BLaER1 (cell line): ENCODE measurements at regions not wholly inside any gene's neighbourhood (a gene's known extent, or its start where the extent isn't known, plus 50 kb on each side); places are given as distances from the start of the nearest gene placed in this dataset.

Experiments
- H3K27ac ChIP-seq: shearing (Covaris generic); formaldehyde crosslinking; 2 replicates; pipeline ENCODE4 v1.8.1; 2022
- H3K27me3 ChIP-seq: shearing (Covaris generic); formaldehyde crosslinking; 2 replicates; pipeline ENCODE4 v1.8.1; 2022
- H3K36me3 ChIP-seq: shearing (Covaris generic); formaldehyde crosslinking; 2 replicates; pipeline ENCODE4 v1.8.1; 2022
- H3K4me1 ChIP-seq: shearing (Covaris generic); formaldehyde crosslinking; 2 replicates; pipeline ENCODE4 v1.8.1; 2022
- H3K4me2 ChIP-seq: shearing (Covaris generic); formaldehyde crosslinking; 2 replicates; pipeline ENCODE4 v1.8.1; 2022
- H3K4me3 ChIP-seq: shearing (Covaris generic); formaldehyde crosslinking; 2 replicates; pipeline ENCODE4 v1.8.1; 2022
- H3K9ac ChIP-seq: shearing (Covaris generic); formaldehyde crosslinking; 2 replicates; pipeline ENCODE4 v1.8.1; 2022
- H3K9me3 ChIP-seq: shearing (Covaris generic); formaldehyde crosslinking; 2 replicates; pipeline ENCODE4 v1.8.1; 2022
- H4K20me1 ChIP-seq: shearing (Covaris generic); formaldehyde crosslinking; 2 replicates; pipeline ENCODE4 v1.8.1; 2022
- Cebpa-rat ChIP-seq: shearing (Covaris generic); IDR thresholded peaks from 2 replicates; pipeline ENCODE4 v1.8.1; 2022

- no peaks in the 10 kb centered on the region for H3K27me3 ChIP-seq
- TF ChIP-seq Cebpa-rat = no peak
- H3K27ac ChIP-seq = peak overlapping the region; percentile 78
- peaks cover 100% of the 10 kb centered on the region for H3K4me1 ChIP-seq
- peak overlapping the region; percentile 63 for H3K4me2 ChIP-seq
- no peaks in the 10 kb centered on the region; the same call in 1 of the 2 replicates for H3K9me3 ChIP-seq
- H4K20me1 ChIP-seq = no peaks in the 10 kb centered on the region
- no peak overlapping the region for H3K4me3 ChIP-seq
- H3K9ac ChIP-seq = peak overlapping the region; percentile 30; the same call in 1 of the 2 replicates
- no peaks in the 10 kb centered on the region for H3K36me3 ChIP-seq
Observed at GRCh38 chr3:31219131-31219843, 313.4 kb upstream of the STT3B start.

GRCh38 chr3:31220431-31220830 is 312.3 kb upstream of the STT3B start:
- no peak overlapping the region for H3K4me3 ChIP-seq
- TF ChIP-seq Cebpa-rat = no peak
- peak overlapping the region; percentile 63 for H3K4me2 ChIP-seq
- H3K27me3 ChIP-seq = no peaks in the 10 kb centered on the region
- H3K36me3 ChIP-seq = no peaks in the 10 kb centered on the region
- H3K9me3 ChIP-seq = no peaks in the 10 kb centered on the region; the same call in 1 of the 2 replicates
- H4K20me1 ChIP-seq = no peaks in the 10 kb centered on the region
- peak overlapping the region; percentile 78 for H3K27ac ChIP-seq
- peaks cover 100% of the 10 kb centered on the region for H3K4me1 ChIP-seq
- H3K9ac ChIP-seq = no peak overlapping the region

GRCh38 chr3:31223278-31223677 is 309.4 kb upstream of the STT3B start:
- peak overlapping the region; percentile 42 for H3K9ac ChIP-seq
- TF ChIP-seq Cebpa-rat = no peak
- H3K4me2 ChIP-seq = peak overlapping the region; percentile 91
- peaks cover 8% of the 10 kb centered on the region for H3K9me3 ChIP-seq
- H3K27me3 ChIP-seq = no peaks in the 10 kb centered on the region
- peak overlapping the region; percentile 96 for H3K27ac ChIP-seq
- peaks cover 98% of the 10 kb centered on the region for H3K4me1 ChIP-seq
- no peaks in the 10 kb centered on the region for H3K36me3 ChIP-seq
- no peak overlapping the region for H3K4me3 ChIP-seq
- no peaks in the 10 kb centered on the region for H4K20me1 ChIP-seq

- TF ChIP-seq Cebpa-rat = no peak
- Histone ChIP-seq H3K27me3 (no peaks in the 10 kb centered on the region), H4K20me1 (no peaks in the 10 kb centered on the region), H3K4me1 (peaks cover 98% of the 10 kb centered on the region), H3K36me3 (no peaks in the 10 kb centered on the region), H3K27ac (peak overlapping the region; percentile 96), H3K9me3 (peaks cover 22% of the 10 kb centered on the region), H3K4me3 (peak overlapping the region; percentile 59; the same call in 1 of the 2 replicates), H3K4me2 (peak overlapping the region; percentile 91), H3K9ac (peak overlapping the region; percentile 82)
Observed at GRCh38 chr3:31224936-31225335, 307.8 kb upstream of the STT3B start.

- H3K9me3 ChIP-seq = peaks cover 22% of the 10 kb centered on the region
- H3K4me1 ChIP-seq = peaks cover 98% of the 10 kb centered on the region
- no peaks in the 10 kb centered on the region for H3K36me3 ChIP-seq
- TF ChIP-seq Cebpa-rat = no peak
- H3K27me3 ChIP-seq = no peaks in the 10 kb centered on the region
- H3K4me2 ChIP-seq = peak overlapping the region; percentile 91
- H3K9ac ChIP-seq = peak overlapping the region; percentile 82
- peak overlapping the region; percentile 96 for H3K27ac ChIP-seq
- no peaks in the 10 kb centered on the region for H4K20me1 ChIP-seq
- peak overlapping the region; percentile 59 for H3K4me3 ChIP-seq
Observed at GRCh38 chr3:31225923-31226322, 306.8 kb upstream of the STT3B start.

- peak overlapping the region; percentile 91 for H3K4me2 ChIP-seq
- peaks cover 97% of the 10 kb centered on the region for H3K4me1 ChIP-seq
- H3K27ac ChIP-seq = peak overlapping the region; percentile 96
- no peaks in the 10 kb centered on the region for H3K27me3 ChIP-seq
- peak overlapping the region; percentile 82 for H3K9ac ChIP-seq
- H3K4me3 ChIP-seq = peak overlapping the region; percentile 59
- no peaks in the 10 kb centered on the region for H4K20me1 ChIP-seq
- peaks cover 22% of the 10 kb centered on the region for H3K9me3 ChIP-seq
- no peaks in the 10 kb centered on the region for H3K36me3 ChIP-seq
- no peak for TF ChIP-seq Cebpa-rat
Observed at GRCh38 chr3:31226346-31226745, 306.4 kb upstream of the STT3B start.

- Histone ChIP-seq H3K27me3 (no peaks in the 10 kb centered on the region), H3K9ac (peak overlapping the region; percentile 82), H4K20me1 (no peaks in the 10 kb centered on the region), H3K4me2 (peak overlapping the region; percentile 91), H3K9me3 (peaks cover 29% of the 10 kb centered on the region), H3K36me3 (no peaks in the 10 kb centered on the region), H3K27ac (peak overlapping the region; percentile 96), H3K4me1 (peaks cover 97% of the 10 kb centered on the region), H3K4me3 (peak overlapping the region; percentile 59)
- no peak for TF ChIP-seq Cebpa-rat
Observed at GRCh38 chr3:31227131-31227562, 305.6 kb upstream of the STT3B start.

- Histone ChIP-seq H3K9me3 (peaks cover 46% of the 10 kb centered on the region), H3K4me2 (peak overlapping the region; percentile 91), H3K4me3 (no peak overlapping the region), H3K36me3 (no peaks in the 10 kb centered on the region), H3K27me3 (no peaks in the 10 kb centered on the region), H4K20me1 (no peaks in the 10 kb centered on the region), H3K9ac (no peak overlapping the region; the same call in 1 of the 2 replicates), H3K27ac (peak overlapping the region; percentile 74), H3K4me1 (peaks cover 79% of the 10 kb centered on the region)
- no peak for TF ChIP-seq Cebpa-rat
Observed at GRCh38 chr3:31230425-31231223, 302.1 kb upstream of the STT3B start.

- H3K36me3 ChIP-seq = no peaks in the 10 kb centered on the region
- peak overlapping the region; percentile 28; the same call in 1 of the 2 replicates for H3K9ac ChIP-seq
- peak overlapping the region; percentile 77 for H3K4me2 ChIP-seq
- H3K27me3 ChIP-seq = no peaks in the 10 kb centered on the region
- peak overlapping the region; percentile 76 for H3K27ac ChIP-seq
- peaks cover 64% of the 10 kb centered on the region for H3K4me1 ChIP-seq
- H3K4me3 ChIP-seq = peak overlapping the region; percentile 13; the same call in 1 of the 2 replicates
- H3K9me3 ChIP-seq = peaks cover 57% of the 10 kb centered on the region
- no peaks in the 10 kb centered on the region for H4K20me1 ChIP-seq
- no peak for TF ChIP-seq Cebpa-rat
Observed at GRCh38 chr3:31232055-31233025, 300.4 kb upstream of the STT3B start.
